HFF-Myc (cell line): ENCODE measurements at regions not wholly inside any gene's neighbourhood (a gene's known extent, or its start where the extent isn't known, plus 50 kb on each side); places are given as distances from the start of the nearest gene placed in this dataset.

ENCODE experiments used
- DNase-seq: peaks from one replicate; pipeline ENCODE4 v3.0.0-alpha.2; 2011; ENCODE audit warnings: low read depth; ENCODE audit errors: extremely low read depth
- H3K4me3 ChIP-seq: replicated peaks from 2 replicates; pipeline ENCODE4 v1.5.1; 2011; ENCODE audit warnings: low read depth, mild to moderate bottlenecking, control low read depth, low read length
- TF ChIP-seq, protein P1 (sequence below): IDR thresholded peaks from 2 replicates; pipeline ENCODE4 v1.5.1; 2012; ENCODE audit warnings: mild to moderate bottlenecking, low read depth, low read length, control low read depth; ENCODE audit errors: missing control alignments

GRCh38 chr6:117028256-117028655 is 151.2 kb downstream of the RFX6 start:
- no peak for DNase-seq
- no peak overlapping the region for H3K4me3 ChIP-seq
- TF ChIP-seq, protein P1, sequence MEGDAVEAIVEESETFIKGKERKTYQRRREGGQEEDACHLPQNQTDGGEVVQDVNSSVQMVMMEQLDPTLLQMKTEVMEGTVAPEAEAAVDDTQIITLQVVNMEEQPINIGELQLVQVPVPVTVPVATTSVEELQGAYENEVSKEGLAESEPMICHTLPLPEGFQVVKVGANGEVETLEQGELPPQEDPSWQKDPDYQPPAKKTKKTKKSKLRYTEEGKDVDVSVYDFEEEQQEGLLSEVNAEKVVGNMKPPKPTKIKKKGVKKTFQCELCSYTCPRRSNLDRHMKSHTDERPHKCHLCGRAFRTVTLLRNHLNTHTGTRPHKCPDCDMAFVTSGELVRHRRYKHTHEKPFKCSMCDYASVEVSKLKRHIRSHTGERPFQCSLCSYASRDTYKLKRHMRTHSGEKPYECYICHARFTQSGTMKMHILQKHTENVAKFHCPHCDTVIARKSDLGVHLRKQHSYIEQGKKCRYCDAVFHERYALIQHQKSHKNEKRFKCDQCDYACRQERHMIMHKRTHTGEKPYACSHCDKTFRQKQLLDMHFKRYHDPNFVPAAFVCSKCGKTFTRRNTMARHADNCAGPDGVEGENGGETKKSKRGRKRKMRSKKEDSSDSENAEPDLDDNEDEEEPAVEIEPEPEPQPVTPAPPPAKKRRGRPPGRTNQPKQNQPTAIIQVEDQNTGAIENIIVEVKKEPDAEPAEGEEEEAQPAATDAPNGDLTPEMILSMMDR: no peak

- DNase-seq: no peak
- TF ChIP-seq, protein P1: no peak
- no peak overlapping the region for H3K4me3 ChIP-seq
These were observed 157.5 kb downstream of the RFX6 start for GRCh38 chr6:117034547-117034946.

DNA sequence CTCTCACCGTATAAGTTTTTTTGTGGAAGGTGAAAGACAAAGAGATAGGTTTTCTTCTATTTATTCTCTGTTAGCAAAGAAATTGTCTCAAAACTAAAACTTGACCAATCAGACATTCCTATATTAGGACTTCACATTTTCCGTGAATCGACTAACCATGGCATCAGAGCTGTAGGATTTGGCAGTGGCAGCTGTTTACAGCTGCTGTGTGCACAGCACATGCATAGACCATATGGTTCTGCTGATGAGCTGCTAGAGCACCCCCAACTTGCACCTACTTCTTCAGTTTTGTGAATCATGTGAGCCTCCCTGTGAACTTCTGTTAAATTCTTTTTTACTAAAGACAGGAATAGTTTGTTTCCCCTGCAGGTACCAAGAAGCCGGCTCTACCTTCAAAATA is 157.9 kb downstream of the RFX6 start:
- no peak overlapping the region for H3K4me3 ChIP-seq
- DNase-seq: no peak
- TF ChIP-seq, protein P1: no peak

DNA sequence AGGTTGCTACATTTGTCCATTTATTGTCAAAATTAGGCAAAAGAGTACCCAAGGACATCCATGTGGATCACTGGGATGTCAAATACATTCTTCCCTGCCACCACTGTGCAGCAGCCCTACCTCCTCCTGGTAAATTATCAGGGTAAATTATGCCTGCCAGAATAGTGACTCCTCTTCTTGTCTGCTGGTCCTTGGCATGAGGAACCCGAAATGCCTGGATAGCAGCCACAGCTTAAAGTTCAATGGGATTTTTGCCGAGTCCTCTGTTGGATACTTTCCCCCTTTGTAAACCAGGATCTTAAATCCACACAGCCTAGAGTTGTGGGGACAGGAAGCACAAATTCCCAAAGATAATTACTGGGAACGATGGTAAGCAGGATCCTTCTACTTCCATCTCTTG is 173.3 kb downstream of the RFX6 start:
- no peak for DNase-seq
- no peak overlapping the region for H3K4me3 ChIP-seq
- TF ChIP-seq, protein P1: no peak

DNA sequence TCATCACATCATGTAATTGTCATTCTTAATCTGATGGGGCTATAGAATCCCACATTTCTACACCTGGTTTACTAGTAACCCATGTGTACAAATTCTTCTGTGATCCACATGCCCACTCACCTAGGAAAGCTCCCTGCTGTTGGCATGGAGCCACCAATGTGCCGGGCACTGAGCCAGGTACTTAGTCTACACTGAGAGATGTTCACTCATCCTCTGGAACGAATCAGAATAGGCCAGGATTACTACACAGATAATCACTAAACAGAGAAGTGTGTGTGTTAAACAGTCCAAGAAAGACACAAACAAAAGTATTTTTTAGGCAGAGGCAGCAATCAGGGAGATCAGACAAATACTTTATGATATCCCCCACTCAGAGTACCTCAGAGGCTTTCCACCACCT is 193.2 kb upstream of the VGLL2 start:
- no peak for DNase-seq
- no peak overlapping the region for H3K4me3 ChIP-seq
- TF ChIP-seq, protein P1: no peak

GRCh38 chr6:117072781-117073180 is 192.6 kb upstream of the VGLL2 start:
- H3K4me3 ChIP-seq: no peak overlapping the region
- DNase-seq: no peak
- TF ChIP-seq, protein P1: no peak

- TF ChIP-seq, protein P1: no peak
- no peak for DNase-seq
- no peak overlapping the region for H3K4me3 ChIP-seq
These were observed 190.7 kb upstream of the VGLL2 start for GRCh38 chr6:117074672-117075071.
